Keratinocyte (primary cell): ENCODE measurements at regions not wholly inside any gene's neighbourhood (a gene's known extent, or its start where the extent isn't known, plus 50 kb on each side); places are given as distances from the start of the nearest gene placed in this dataset.

Experiments used
- CTCF ChIP-seq, 3 experiments: IDR thresholded peaks in 1 of 3; conservative IDR thresholded peaks in 1 of 3; optimal IDR thresholded peaks in 1 of 3; 2 replicates in 2 of 3; 3 replicates in 1 of 3; pipeline versions ENCODE3 to v1.5.1; 2011; ENCODE audit warnings: low read length in 3 of 3, mild to moderate bottlenecking in 3 of 3, moderate library complexity in 2 of 3, control low read depth in 1 of 3, inconsistent platforms in 1 of 3; ENCODE audit not compliant: insufficient read depth in 2 of 3; ENCODE audit errors: extremely low read depth in 1 of 3
- EZH2 ChIP-seq: IDR thresholded peaks from one replicate; pipeline ENCODE4 v1.6.1; 2012; ENCODE audit warnings: inconsistent platforms, mild to moderate bottlenecking, low read length, moderate library complexity

GRCh38 chr1:38526046-38526445, 333.5 kb downstream of the RRAGC start:
- no peak for TF ChIP-seq CTCF (optimal IDR thresholded peaks at IDR 0.05 in 1 of 3, IDR thresholded peaks at IDR 0.05 in 1 of 3, conservative IDR thresholded peaks at IDR 0.05 in 1 of 3; ENCODE audit: extremely low read depth in 1 of 3, insufficient read depth in 2 of 3, low read length in 3 of 3)
- TF ChIP-seq EZH2, result no peak
